ENCODE measurements at regions not wholly inside any gene's neighbourhood (a gene's known extent, or its start where the extent isn't known, plus 50 kb on each side); places are given as distances from the start of the nearest gene placed in this dataset.
"Not testable (repeated sequence)": the region's sequence is repeated elsewhere in the genome, so short reads cannot be mapped to it uniquely, and the experiment has no call there.

DNA sequence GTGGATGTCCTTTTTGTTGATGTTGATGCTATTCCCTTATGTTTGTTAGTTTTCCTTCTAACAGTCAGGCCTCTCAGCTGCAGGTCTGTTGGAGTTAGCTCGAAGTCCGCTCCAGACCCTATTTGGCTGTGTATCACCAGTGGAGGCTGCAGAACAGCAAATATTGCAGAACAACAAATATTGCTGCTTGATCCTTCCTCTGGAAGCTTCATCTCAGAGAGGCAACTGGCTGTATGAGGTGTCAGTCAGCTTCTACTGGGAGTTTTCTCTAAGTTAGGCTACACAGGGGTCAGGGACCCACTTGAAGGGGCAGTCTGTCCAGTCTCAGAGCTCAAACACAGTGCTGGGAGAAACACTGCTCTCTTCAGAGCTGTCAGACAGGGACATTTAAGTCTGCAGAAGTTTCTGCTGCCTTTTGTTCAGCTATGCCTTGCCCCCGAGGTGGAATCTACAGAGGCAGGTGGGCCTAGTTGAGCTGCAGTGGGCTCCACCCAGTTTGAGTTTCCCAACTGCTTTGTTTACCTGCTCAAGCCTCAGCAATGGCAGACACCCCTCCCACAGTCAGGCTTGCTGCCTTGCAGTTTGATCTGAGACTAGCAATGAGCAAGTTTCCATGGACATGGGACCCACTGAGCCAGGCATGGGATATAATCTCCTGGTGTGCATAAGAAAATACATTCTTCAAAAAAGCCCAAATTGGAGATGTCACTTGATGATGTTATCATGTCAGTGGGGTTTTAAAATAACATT, 99.5 kb downstream of the KDM5D start:
- no peak for DNase-seq

DNA sequence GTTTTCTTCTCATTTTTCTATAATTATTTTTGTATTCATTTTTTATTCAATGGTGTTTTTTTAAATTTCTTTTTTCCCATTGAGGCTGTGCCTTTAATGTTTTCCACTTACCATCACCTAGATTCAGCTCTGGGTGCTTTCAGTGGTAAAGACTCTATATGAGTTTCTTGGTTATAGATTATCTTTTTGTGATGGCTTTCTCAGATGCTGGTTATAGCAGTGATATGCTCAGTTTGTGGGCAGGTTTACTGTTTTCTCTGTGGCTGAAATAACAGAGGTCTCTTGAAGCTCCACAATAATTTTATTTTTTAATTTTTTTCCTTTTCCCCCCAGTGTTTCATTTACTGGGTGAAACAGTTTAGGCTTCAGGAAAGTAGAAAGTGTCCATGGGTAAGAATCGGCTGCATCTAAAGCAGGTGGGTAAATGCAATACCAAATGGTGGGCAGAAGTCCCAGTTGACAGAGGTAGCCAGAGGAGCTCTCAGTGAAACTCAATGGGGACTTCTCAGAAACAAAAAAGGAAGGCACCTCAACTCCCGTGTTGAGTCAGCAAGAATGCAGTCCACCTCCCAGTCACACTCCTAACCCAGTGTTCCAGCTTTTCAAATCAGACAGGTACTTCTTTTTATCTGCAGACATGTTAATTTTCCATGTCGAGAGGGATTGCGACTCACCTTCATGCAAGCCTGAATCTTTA, 106.7 kb downstream of the KDM5D start:
- no peak for DNase-seq

DNA sequence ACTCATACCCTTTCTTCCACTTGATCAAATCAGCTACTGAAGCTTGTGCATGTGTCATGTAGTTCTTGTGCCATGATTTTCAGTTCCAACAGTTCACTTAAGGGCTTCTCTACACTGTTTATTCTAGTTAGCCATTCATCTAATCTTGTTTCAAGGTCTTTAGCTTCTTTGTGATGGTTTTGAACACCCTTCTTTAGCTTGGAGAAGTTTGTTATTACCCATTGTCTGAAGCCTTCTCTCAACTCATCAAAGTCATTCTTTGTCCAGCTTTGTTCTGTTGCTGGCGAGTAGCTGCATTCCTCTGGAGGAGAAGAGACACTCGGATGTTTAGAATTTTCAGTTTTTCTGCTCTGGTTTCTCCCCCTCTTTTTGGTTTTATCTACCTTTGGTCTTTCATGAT, 115.6 kb downstream of the KDM5D start:
- no peak for DNase-seq

DNA sequence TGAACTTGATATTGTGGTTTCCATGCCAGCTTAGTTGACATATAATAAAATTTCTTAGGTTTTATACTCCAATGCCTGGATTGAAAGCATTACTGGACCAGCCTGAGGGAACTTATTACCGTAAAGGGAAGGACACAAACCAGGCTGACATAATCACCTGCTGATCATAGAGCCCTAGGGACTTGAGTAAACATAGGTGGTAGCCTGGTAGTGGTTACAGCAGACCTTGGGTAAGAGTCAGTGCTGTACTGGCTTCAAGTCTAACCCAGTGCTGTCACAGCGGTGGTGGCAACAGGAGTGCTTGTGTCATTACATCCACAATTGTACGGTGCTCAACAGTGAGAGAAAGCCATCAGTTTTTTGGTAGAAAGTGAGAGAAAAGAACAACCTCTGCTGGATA, 122.1 kb downstream of the KDM5D start:
- no peak for DNase-seq

DNA sequence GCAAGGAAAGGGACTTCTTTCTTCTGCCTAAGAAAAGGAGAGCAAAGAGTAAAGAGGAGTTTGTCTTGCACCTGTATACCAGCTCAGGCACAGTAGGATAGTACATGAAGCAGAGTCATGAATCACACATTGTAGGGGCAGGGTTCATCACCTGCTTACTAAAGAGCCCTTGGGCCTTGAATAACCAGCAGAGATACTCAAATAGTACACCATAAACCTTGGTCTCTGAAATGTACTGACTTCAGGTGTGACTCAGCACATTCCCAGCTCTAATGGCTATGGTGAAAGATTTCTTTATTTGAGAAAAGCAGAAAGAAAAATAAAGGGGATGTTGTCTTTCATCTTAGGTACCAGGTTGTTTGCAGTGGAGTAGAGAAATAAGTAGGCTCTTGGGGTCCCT, 122.8 kb downstream of the KDM5D start:
- DNase-seq, result no peak

DNA sequence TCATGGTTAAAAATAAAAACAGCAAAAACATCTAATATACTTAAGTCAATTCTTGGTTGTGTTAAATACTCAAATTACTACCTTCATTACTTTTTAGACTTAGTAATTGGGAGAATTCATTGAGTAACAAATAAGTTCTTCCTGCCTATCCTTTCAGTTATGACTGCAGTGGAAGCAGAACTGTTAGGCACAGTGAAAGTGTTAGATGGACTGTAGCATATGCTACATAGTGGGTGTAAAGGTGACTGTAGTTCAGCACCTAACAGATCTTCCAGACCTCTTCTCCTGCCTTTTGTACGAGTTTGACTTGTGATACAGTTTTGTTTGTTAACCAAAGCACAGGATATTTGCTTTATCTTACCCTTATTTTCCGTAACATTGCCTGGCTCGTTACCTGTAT, 143.4 kb downstream of the KDM5D start:
- DNase-seq, result no peak

DNA sequence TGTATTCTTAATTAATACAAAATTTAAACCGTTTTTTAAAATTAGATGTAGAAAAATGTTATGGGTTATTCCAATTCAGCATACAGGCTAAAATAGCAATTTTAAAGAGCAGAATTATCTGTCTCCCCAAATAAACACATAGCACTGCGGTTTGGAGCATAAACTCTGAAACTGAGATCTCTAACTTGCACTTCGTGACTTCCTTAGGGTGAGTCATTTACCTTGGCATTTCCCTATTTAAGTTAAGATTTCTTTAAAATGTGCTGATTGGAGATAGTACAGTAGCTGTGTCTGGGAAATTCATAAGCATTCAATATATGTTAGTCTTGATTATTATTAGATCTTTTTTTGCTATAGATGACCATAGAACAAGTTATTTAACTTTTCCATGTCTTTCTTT, 143.8 kb downstream of the KDM5D start:
- no peak for DNase-seq

DNA sequence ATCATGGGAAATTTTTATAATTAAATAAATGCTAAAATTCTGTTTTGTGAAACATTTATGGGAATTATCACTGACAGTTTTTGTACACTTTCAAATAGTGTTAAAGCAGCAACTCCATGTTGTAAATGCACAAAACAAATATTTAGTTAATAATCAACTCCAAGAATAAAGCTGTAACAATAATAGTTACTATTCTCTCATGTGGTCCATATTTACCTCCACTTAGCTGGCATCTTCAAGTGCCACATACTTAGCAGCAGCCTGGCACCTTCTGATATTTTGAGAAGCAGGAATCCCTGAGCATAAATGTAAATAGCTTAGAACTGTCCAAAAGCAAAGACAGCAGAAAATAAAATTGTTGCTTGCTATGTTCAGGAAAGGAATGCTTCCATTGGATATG, 154.3 kb downstream of the KDM5D start:
- DNase-seq, result no peak

DNA sequence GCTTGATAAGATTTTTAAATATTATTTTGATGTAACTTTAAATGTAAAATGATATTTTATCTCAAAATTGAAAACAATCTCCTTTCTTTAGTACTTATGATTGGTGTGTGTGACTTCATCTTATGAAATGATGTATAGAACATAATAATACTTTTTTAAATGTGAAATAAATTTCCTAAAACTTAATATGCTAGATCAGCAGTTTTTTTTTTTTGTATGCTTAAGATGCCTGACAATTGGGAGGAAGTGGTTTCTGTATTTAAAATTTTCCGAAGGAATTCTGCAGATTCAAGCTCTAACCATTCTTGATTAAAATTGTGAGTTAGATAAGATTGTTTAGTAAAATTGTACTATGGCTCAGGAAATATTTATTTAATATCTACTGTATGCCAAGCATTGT, 154.9 kb downstream of the KDM5D start:
- no peak for DNase-seq

DNA sequence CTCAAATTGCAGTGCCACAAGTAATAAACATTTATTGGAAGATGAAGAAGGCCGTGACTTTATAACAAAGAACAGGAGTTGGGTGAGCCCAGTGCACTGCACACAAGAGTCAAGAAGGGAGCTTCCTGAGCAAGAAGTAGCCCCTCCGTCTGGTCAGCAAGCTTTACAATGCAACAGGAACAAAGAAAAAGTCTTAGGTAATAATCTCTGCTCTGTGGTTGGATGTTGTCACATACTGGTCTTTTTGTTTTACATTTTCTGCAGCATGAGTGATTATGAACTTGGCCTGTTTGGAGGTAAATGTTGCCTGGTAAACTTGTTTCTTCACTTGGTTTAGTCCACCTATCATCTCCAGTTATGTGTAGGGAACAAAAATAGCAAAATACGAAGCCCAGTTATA, 157.2 kb downstream of the KDM5D start:
- DNase-seq, result no peak

DNA sequence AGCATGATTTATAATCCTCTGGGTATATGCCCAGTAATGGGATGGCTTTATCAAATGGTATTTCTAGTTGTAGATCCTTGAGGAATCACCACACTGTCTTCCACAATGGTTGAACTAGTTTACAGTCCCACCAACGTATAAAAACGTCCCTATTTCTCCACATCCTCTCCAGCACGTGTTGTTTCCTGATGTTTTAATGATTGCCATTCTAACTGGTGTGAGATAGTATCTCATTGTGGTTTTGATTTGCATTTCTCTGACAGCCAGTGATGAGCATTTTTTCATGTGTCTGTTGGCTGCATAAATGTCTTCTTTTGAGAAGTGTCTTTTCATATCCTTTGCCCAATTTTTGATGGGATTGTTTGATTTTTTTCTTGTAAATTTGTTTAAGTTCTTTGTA, 163.5 kb downstream of the KDM5D start:
- DNase-seq, result not testable (repeated sequence)

DNA sequence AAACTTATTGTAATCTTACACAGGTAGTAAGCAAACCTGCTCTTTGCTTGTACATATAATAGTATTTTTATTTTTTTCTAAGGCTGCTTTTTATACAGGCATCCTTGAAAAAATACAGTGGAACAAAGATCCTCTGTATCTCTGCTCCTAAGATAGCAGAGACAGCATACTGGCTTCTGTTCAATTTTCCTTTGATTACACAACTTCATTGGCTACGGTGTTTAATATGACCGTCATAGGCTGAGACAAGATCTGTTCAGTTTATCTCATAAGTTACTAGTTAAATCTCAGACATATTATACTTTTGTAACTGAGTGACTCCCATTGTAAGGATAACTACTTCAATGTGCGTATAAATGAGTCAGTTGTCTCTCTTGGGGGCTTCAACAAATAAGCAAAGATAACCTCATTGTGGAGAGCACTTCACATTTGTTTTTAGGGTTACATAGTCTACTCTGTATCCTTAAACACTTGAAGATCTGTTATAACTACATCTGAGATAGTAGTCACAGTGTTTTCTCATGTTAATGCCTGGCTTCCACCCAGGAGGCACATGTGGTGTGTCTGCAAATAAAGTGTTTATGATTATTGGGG, 166.1 kb downstream of the KDM5D start:
- DNase-seq, result no peak

DNA sequence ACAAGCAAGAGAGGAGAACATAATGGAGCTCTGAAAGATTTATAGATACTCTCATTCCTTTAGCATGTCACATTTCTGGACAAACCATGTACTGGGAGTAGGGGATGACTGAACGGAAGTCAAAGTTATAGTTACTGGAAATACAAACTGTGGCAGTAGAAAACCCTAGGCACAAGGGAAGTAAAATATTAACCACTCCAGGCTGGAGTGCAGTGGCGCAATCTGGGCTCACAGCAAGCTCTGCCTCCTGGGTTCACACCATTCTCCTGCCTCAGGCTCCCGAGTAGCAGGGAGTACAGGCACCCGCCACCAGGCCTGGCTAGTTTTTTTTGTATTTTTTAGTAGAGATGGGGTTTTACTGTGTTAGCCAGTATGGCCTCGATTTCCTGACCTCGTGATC, 167.3 kb downstream of the KDM5D start:
- no peak for DNase-seq

DNA sequence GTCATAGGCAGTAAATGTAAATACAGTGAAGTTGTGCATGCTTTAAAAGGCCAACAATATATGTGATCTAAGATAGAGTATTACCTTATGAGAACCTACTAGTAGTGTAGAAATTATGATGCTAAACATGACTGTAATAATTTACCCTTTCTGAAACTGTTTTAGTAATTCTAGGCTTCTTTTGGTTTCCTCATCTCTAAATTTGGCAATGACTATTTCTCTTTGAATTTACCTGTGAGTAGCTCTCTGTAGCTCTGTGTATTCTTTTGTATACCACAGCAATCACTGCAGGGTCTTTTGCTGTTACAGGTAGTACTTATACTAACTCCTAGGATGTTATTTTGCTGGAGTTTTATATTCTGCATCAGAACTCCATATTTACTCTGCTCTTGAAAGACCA, 169.6 kb downstream of the KDM5D start:
- DNase-seq, result no peak

DNA sequence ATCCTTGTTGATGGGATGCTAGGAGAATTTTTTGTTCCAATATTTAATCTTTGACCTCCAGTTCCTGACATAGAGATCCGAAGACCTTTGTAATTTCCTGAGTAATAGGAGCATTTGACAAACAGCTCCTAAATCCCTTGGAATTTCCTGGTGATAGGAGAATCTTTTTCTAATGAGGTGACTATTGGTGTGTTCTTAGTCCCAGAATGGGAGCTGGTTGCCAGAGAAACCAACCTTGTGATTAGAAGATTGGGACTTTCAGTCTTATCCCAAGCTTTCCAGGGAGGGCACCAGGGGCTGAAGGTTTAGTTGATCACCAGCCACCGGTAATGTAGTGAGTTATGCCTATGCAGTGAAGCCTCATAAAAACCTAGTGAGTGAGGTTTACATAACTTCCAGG, 170.9 kb downstream of the KDM5D start:
- no peak for DNase-seq

DNA sequence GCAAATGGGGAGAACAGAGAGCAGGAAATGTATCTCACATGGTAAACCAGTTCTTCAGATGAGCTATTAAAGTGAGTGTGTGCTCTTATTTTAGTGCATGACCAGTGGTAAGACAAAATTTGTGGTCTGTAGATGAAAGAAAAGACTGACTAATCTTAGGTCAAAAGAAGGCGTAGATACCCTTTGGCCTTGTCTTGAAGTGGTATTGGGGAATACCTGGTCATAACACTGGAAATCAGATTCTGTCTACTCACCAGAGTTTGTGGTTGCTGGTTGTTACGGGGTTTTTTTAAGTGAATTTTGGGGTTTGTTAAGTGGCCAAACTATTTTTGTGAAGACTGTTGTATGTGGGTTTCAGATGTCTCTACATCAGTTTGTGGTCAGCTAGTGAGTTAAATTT, 173.5 kb downstream of the KDM5D start:
- no peak for DNase-seq

DNA sequence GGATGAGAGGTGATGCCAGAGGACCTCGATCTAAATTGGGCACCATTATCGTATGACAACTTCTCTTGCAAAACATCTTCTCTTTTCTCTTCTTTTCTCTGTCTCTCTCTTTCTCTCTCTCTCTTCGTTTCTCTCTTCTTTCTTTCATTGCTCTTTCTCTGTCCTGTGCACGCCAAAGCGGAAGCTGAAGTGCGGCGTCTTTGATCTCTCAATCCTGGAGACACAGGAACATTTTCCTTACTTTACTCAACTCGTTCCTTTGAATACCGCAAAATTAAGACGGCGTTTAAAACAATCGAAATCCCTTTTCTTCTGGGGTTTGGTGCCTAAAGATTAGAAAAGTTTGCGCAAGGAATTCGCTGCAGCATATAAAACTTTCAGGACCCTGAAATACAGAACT, 176.6 kb downstream of the KDM5D start:
- no peak for DNase-seq

DNA sequence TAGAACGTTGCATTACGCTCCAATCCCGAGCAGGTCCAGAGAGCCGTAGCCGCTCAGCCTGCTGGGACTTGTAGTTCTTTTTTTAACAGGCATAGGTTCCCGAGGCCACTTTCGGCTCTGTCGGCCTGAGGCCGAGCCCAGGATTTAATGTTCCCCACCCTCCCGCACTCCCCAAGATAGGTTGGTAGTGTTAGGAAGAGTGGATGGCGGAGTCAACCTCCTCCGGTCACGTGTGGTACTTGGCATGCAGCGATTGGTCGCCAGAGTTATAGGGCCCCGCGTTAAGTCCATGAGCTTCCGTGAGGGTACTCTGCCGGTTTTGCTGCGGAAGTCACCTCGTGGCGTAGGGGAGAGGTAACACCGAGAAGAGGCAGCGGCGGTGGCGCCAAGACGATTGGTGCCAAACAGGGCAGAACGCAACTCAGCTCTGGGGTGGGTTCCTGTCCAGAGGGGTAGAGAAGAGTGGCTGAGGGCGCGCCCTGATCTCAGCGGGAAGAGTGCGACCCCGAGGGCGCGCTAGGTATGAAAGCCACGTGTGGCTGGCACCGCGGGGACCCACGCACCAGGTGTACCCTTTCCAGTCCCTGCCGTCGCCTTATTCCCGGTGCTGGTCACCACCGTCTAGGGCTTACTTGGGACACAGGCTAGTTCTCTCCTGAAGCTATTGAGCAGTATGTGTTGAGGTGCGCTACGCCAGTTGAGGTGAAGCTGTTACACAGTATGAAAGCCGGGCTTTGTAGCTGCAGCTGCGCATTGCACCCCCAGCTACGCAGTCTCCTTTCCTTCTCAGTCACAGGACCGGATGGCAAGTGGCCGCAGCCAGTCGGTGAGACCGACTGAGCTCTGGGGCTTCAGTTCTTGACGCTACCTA, 177.2 kb downstream of the KDM5D start:
- peak; percentile 77 for DNase-seq

DNA sequence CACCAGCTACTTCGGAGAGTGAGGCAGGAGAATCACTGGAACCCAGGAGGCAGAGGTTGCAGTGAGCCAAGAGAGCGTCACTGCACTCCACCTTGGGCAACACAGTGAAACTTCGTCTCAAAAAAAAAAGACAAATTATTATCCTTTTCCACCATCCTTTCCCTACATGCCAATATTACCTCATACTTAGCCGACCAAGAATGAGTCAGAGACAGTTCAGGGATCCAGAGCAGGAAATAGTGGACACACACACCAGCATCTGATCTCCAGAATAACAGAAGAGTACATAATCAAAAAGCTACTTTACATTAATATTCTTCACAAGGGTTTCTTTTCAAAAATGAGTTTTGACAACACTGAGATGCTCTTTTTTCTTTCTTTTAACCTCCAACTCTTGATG, 185.4 kb downstream of the KDM5D start:
- DNase-seq, result no peak

DNA sequence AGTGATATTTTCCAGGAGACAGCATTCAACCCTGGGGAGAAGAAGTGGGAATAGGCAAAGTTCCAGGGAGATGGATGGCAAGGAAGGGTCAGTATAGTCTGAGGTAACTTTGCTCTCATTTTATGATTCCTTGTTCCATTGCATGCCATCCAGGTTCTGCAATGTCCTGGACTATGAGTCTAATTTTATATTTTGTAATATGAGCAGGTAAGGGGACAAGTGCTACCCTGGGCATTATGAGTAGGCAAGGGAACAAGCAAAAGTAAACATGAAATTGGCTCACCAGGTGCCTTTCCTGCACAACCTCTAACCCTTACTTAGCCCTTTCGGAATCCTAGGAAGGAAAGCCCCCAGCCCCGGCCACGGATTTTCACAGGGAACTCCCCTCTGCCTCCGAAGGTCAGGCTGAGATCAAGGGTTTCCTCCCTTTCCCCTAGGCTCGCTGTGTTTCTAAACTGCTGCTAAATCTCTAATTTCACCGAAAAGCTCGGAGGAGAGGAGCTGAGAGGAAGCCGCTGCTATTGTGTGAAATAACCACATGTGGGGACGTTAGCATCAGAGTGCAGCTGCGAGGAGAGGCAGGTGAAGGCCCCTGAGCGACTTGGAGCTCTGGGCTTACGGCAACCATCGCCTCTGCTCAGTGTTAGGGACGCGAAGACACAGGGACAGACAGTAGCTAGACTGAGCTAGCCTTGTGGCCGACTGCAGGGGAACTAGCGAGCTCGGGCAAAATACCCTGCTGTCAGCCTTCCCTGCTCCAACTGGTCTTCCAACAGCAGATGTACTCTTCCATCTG, 194.7 kb downstream of the KDM5D start:
- no peak for DNase-seq

DNA sequence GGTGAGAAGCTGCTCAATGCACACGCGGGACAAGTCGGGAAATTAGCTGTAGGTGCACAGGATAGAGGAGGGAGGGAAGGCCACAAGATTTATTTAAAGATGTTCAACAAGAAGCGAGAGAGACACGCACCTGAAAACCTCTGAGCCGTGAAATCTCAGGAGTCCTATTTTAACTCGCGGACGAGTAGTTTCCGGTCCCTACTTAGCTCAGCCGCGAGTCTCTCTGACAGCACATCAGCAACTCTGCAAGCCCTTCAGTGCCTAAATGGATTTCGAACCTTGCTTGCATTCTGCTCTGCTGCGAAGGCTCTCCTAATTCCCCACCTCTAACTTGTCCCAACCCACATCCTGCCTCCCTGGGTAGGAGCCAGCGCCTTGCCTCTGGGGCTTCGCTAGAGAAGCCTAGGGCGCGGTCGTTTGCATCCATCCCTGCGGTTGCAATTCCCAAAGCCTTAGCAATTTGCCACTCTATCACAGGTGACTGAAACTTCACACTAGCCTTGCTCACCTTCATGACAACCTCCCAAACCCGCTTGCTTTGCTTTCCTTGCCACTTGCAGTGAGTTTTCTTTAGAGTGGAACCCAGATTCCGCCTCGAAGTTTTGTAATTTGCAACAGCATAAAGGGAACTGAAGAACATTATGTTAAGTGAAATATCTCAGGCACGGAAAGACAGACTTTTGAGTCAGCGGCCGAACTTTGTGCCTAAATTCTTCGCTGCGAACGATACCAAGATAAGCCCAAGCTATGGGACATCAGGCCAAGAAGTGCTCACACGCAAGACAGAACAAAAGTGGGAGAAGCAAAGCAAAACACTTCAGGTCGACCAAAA, 202.8 kb downstream of the KDM5D start:
- no peak for DNase-seq

DNA sequence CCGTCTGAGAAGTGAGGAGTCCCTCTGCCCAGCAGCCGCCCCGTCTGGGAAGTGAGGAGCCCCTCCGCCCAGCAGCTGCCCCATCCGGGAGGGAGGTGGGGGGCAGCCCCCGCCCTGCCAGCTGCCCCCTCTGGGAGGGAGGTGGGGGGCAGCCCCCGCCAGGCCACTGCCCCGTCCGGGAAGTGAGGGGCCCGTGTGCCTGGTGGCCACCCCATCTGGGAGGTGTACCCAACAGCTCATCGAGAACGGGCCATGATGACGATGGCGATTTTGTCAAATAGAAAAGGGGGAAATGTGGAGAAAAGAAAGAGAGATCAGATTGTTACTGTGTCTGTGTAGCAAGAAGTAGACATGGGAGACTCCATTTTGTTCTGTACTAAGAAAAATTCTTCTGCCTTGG, 208.8 kb downstream of the KDM5D start:
- not testable (repeated sequence) for DNase-seq

Measured in NCI-H446 treated with DMSO at 0.1 percent for 48 hours (cell line).